Stimulated activated memory B cell treated with anti-CD40 and anti-IgM and Interleukin-4, amounts not matched to agents 10 μg/mL and 1 μg/mL and 100 μg/mL, for 72 hours (primary cell): ENCODE measurements at regions not wholly inside any gene's neighbourhood (a gene's known extent, or its start where the extent isn't known, plus 50 kb on each side); places are given as distances from the start of the nearest gene placed in this dataset.
"Not testable (repeated sequence)": the region's sequence is repeated elsewhere in the genome, so short reads cannot be mapped to it uniquely, and the experiment has no call there.

ENCODE experiments used
- ATAC-seq: fragments of 150-1000 bp; cut with Tn5 transposase; 2 replicates; pipeline ENCODE4 v1.10.0; 2021
- H3K27ac Mint-ChIP-seq: one replicate; pipeline ENCODE4 v1.8.0; 2022; ENCODE audit warnings: mild to moderate bottlenecking, mixed read lengths
- H3K27me3 Mint-ChIP-seq: one replicate; pipeline ENCODE4 v1.8.0; 2022; ENCODE audit warnings: mixed read lengths
- H3K36me3 Mint-ChIP-seq: one replicate; pipeline ENCODE4 v1.8.0; 2022; ENCODE audit warnings: mixed read lengths
- H3K4me1 Mint-ChIP-seq: one replicate; pipeline ENCODE4 v1.8.0; 2022; ENCODE audit warnings: mixed read lengths
- H3K4me3 Mint-ChIP-seq: one replicate; pipeline ENCODE4 v1.8.0; 2022; ENCODE audit warnings: mild to moderate bottlenecking, moderate library complexity, mixed read lengths
- H3K9me3 Mint-ChIP-seq: one replicate; pipeline ENCODE4 v1.8.0; 2022; ENCODE audit warnings: mixed read lengths

- H3K9me3 Mint-ChIP-seq: no peaks in the 10 kb centered on the region
- H3K36me3 Mint-ChIP-seq: no peaks in the 10 kb centered on the region
- no peak overlapping the region for H3K27ac Mint-ChIP-seq
- H3K4me1 Mint-ChIP-seq: no peaks in the 10 kb centered on the region
- H3K27me3 Mint-ChIP-seq: peaks cover 19% of the 10 kb centered on the region
- H3K4me3 Mint-ChIP-seq: no peak overlapping the region
- ATAC-seq: no peak
These were observed 84.4 kb upstream of the GSE1 start for GRCh38 chr16:85528528-85529387.

- H3K9me3 Mint-ChIP-seq: no peaks in the 10 kb centered on the region
- no peaks in the 10 kb centered on the region for H3K4me1 Mint-ChIP-seq
- H3K27me3 Mint-ChIP-seq: peaks cover 19% of the 10 kb centered on the region
- no peak for ATAC-seq
- H3K27ac Mint-ChIP-seq: no peak overlapping the region
- H3K4me3 Mint-ChIP-seq: no peak overlapping the region
- H3K36me3 Mint-ChIP-seq: no peaks in the 10 kb centered on the region
These were observed 83.4 kb upstream of the GSE1 start for GRCh38 chr16:85529489-85530369.

GRCh38 chr16:85530370-85530739, 82.8 kb upstream of the GSE1 start:
- no peak overlapping the region for H3K4me3 Mint-ChIP-seq
- no peaks in the 10 kb centered on the region for H3K36me3 Mint-ChIP-seq
- ATAC-seq: no peak
- no peaks in the 10 kb centered on the region for H3K4me1 Mint-ChIP-seq
- no peak overlapping the region for H3K27ac Mint-ChIP-seq
- H3K9me3 Mint-ChIP-seq: no peaks in the 10 kb centered on the region
- H3K27me3 Mint-ChIP-seq: peaks cover 19% of the 10 kb centered on the region

GRCh38 chr16:85531516-85531915, 81.6 kb upstream of the GSE1 start:
- H3K36me3 Mint-ChIP-seq: no peaks in the 10 kb centered on the region
- no peaks in the 10 kb centered on the region for H3K9me3 Mint-ChIP-seq
- H3K27ac Mint-ChIP-seq: no peak overlapping the region
- no peak overlapping the region for H3K4me3 Mint-ChIP-seq
- H3K4me1 Mint-ChIP-seq: peaks cover 10% of the 10 kb centered on the region
- H3K27me3 Mint-ChIP-seq: peaks cover 21% of the 10 kb centered on the region
- ATAC-seq: no peak

- H3K9me3 Mint-ChIP-seq: no peaks in the 10 kb centered on the region
- H3K4me1 Mint-ChIP-seq: peaks cover 11% of the 10 kb centered on the region
- no peaks in the 10 kb centered on the region for H3K36me3 Mint-ChIP-seq
- ATAC-seq: no peak
- no peak overlapping the region for H3K27ac Mint-ChIP-seq
- peaks cover 27% of the 10 kb centered on the region for H3K27me3 Mint-ChIP-seq
- no peak overlapping the region for H3K4me3 Mint-ChIP-seq
These were observed 81.0 kb upstream of the GSE1 start for GRCh38 chr16:85532147-85532546.

GRCh38 chr16:85533593-85533992, 79.5 kb upstream of the GSE1 start:
- not testable (repeated sequence) for H3K36me3 Mint-ChIP-seq, H3K4me3 Mint-ChIP-seq, ATAC-seq, H3K9me3 Mint-ChIP-seq, H3K27ac Mint-ChIP-seq
- H3K27me3 Mint-ChIP-seq: peaks cover 20% of the 10 kb centered on the region
- peaks cover 11% of the 10 kb centered on the region for H3K4me1 Mint-ChIP-seq

- Mint-ChIP-seq H3K27me3 (peaks cover 20% of the 10 kb centered on the region), H3K27ac (no peak overlapping the region), H3K4me1 (peaks cover 11% of the 10 kb centered on the region), H3K36me3 (no peaks in the 10 kb centered on the region), H3K9me3 (no peaks in the 10 kb centered on the region), H3K4me3 (no peak overlapping the region)
- no peak for ATAC-seq
These were observed 78.4 kb upstream of the GSE1 start for GRCh38 chr16:85534536-85535351.

- H3K4me1 Mint-ChIP-seq: peaks cover 11% of the 10 kb centered on the region
- H3K36me3 Mint-ChIP-seq: no peaks in the 10 kb centered on the region
- no peak overlapping the region for H3K27ac Mint-ChIP-seq
- ATAC-seq: no peak
- H3K4me3 Mint-ChIP-seq: no peak overlapping the region
- H3K27me3 Mint-ChIP-seq: peaks cover 20% of the 10 kb centered on the region
- H3K9me3 Mint-ChIP-seq: no peaks in the 10 kb centered on the region
These were observed 77.6 kb upstream of the GSE1 start for GRCh38 chr16:85535352-85536072.

- Mint-ChIP-seq H3K36me3 (no peaks in the 10 kb centered on the region), H3K4me3 (no peak overlapping the region), H3K27me3 (peaks cover 20% of the 10 kb centered on the region), H3K9me3 (no peaks in the 10 kb centered on the region), H3K27ac (no peak overlapping the region), H3K4me1 (peaks cover 11% of the 10 kb centered on the region)
- no peak for ATAC-seq
These were observed 77.1 kb upstream of the GSE1 start for GRCh38 chr16:85536073-85536410.

GRCh38 chr16:85536411-85537330, 76.5 kb upstream of the GSE1 start:
- ATAC-seq: no peak
- Mint-ChIP-seq H3K36me3 (no peaks in the 10 kb centered on the region), H3K4me1 (peaks cover 11% of the 10 kb centered on the region), H3K27me3 (peaks cover 20% of the 10 kb centered on the region), H3K4me3 (no peak overlapping the region), H3K27ac (no peak overlapping the region), H3K9me3 (no peaks in the 10 kb centered on the region)

- Mint-ChIP-seq H3K4me3 (no peak overlapping the region), H3K36me3 (no peaks in the 10 kb centered on the region), H3K4me1 (peaks cover 11% of the 10 kb centered on the region), H3K9me3 (no peaks in the 10 kb centered on the region), H3K27ac (no peak overlapping the region), H3K27me3 (peaks cover 20% of the 10 kb centered on the region)
- no peak for ATAC-seq
These were observed 75.8 kb upstream of the GSE1 start for GRCh38 chr16:85537331-85537788.

- peaks cover 20% of the 10 kb centered on the region for H3K27me3 Mint-ChIP-seq
- no peak overlapping the region for H3K4me3 Mint-ChIP-seq
- H3K9me3 Mint-ChIP-seq: no peaks in the 10 kb centered on the region
- peaks cover 11% of the 10 kb centered on the region for H3K4me1 Mint-ChIP-seq
- ATAC-seq: no peak
- H3K36me3 Mint-ChIP-seq: no peaks in the 10 kb centered on the region
- no peak overlapping the region for H3K27ac Mint-ChIP-seq
These were observed 75.2 kb upstream of the GSE1 start for GRCh38 chr16:85537795-85538401.

- no peak overlapping the region for H3K27ac Mint-ChIP-seq
- H3K4me3 Mint-ChIP-seq: no peak overlapping the region
- no peaks in the 10 kb centered on the region for H3K36me3 Mint-ChIP-seq
- H3K27me3 Mint-ChIP-seq: peaks cover 20% of the 10 kb centered on the region
- no peak for ATAC-seq
- H3K4me1 Mint-ChIP-seq: peaks cover 11% of the 10 kb centered on the region
- H3K9me3 Mint-ChIP-seq: no peaks in the 10 kb centered on the region
These were observed 74.0 kb upstream of the GSE1 start for GRCh38 chr16:85539084-85539483.
